RPMI7951 (cell line): ENCODE measurements at regions not wholly inside any gene's neighbourhood (a gene's known extent, or its start where the extent isn't known, plus 50 kb on each side); places are given as distances from the start of the nearest gene placed in this dataset.

Experiments
- DNase-seq: peaks from one replicate; pipeline ENCODE4 v3.0.0-alpha.2; 2012; ENCODE audit warnings: low read depth

DNA sequence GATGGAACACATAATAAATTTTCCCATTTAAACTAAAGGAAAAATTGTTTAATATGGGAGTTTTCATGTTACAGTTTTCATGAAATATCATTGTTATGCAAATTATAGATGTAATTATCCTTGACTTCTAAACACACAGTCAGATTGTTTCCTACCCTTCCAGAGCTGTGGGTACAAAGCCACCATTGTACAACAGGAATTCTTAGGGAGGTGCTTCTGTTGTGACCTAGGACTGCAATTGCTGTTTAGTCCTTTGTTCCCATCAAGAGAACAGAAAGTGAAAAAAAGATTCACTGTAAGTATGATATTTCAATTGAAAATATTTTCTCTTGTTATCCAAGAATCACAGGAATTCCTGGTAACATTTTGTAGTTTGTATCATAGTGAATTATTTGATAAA lies 455.3 kb upstream of the NAALADL2 start:
- no peak for DNase-seq

DNA sequence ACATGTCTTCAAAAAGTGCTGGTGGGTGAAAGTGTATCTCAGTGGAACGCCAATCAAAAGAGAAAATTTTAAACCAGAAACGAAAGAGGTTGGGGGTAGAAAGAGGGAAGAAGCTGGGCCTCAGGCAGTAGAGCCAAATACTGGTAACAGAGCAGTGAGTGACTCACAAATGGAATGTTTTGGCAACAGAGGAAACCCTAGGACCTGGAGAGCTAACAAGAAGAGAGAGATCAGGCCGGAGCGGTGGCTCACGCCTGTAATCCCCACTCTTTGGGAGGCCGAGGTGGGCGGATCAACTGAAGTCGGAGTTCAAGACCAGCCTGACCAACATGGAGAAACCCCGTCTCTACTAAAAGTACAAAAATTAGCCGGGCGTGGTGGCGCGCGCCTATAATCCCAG lies 450.8 kb upstream of the NAALADL2 start:
- no peak for DNase-seq

DNA sequence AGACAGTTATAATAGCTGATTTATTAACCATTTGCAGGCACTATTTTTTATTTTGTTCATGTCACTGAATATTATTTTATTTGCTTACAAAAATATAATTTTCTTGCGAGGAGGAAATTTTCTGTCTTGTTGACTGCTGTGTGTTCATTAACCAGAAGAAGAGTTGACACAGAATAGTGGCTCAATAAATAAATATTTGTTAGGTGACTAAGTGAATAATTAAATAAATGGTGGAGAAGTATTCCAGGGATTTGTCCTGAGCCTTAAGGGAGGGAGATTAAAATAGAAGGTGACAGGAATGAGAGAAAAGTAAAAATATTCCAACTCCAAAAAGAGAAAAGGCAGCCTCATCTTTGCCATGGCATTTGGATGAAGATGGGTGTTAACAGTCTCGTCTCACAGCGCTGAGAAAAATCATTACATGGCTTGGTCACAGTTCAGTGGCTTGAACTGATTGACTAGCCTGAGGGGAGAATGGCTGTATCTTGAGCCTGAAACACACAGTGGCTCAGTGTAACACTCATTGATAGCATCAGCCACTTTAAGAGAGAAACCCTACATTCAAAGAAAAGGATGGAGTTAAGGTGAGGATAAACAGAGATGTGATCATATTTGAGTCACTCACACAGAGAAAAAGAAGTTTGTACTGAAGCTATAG lies 449.9 kb upstream of the NAALADL2 start:
- DNase-seq, result no peak

DNA sequence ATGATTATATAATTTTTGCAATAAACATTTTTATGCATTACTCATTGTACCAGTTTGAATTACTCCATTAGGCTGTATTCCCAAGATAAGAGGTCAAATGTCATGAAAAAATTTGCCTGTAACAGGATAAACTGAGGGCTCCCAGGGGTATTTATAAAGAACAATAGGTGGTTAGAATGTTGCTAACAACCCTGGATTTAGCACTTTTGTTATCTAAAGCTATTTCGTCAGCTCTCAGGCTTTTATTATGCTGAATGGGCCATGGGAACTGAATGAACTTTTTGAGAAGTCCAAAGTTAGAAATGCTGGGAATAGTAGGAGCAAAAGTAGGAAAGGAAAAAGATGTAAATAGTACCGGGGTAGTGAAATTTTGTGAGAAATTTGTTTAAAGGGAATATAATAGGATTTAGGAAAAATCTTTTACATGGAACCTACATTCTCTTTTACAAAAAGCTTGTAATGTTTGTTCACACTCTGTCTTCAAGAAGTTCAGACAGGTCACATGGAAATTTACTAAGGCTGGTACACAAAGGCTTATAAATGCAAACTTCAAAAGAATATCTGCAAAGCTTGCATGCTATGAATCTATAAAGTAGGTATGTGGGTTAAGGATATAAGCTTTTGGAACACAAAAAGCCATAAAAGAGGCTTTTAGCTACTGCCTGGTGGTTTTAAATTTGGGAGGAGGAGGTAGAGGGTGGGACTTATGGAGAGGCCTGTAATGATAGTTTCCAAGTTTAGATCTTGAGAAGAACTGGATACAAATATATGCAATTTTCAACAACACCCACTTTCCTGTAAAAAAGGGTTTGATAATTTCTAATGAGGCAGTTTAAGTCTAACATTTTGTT lies 445.8 kb upstream of the NAALADL2 start:
- no peak for DNase-seq

DNA sequence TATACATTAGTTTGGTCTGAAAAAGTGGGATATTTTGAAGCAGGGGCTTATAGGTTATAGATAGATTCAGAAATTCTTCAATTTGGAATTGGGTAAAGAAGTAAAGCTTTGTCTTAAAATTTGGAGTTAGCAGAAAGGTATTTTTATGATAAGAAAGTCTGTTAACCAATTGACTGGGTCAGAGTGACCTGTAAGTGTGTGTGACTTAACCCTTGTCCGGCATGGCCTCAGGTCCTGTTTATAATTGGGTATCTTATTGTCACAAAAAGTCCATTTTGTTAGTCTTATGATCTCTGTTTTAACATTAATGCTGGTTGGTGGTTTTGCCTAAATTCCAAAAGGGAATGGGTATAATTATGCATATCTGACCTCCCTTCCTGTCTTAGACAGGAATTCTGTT lies 444.2 kb upstream of the NAALADL2 start:
- DNase-seq, result no peak

DNA sequence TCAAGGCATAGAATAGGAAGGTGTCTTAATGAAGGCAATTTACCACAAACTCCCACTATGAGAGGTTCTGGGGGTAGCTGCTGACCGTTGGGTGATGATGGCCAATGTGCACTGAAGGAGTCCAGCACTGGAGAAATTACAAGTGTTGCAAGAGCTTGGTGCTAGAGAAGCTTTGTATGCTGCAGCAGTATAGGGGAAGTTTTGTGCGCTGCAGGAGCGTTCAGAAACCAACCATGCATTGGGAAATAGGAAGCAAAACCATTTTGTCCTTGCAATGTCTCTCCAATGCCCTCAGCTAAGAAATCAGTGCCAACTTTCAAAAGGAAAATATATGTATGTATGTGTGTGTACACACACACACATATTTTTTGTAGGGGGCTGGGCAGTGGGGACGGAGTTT lies 441.6 kb upstream of the NAALADL2 start:
- no peak for DNase-seq

DNA sequence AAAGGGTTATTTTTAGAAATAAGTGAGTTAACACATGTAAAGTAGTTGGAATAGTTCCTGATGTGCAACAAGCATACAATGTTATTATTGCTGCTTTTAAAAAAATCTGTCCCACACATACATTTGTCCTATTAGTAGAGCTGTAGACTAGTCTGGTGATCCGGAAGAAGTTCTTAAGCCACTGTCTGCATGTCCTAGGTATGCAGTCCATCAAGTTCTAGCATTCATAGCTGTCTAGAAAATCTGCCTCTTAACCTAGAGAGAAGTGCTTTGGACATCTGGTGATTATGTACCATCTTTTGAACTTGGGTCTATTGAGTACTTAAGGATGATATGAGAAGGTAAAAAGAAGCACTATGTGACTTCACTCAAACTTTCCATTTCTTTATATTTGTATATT lies 439.9 kb upstream of the NAALADL2 start:
- DNase-seq, result no peak

DNA sequence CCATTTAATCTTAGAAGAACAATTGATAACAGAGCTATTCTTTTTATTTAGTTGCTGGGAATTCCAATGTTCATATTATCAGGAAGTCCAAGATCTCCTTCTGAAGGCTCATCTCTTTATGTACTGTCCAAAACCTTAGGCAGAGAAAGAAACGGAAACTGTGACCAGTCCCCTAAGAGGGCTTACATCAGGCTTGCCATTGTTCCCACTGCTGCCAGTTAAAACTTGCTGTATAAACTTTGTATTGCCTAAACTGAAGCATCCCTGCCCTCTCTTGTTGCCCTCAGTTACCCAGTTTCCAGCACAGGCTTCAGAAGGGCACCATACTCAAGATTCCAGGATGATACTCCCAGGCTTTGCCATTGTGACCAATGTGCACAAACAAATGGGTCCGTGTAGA lies 435.2 kb upstream of the NAALADL2 start:
- peak; percentile 15 for DNase-seq

DNA sequence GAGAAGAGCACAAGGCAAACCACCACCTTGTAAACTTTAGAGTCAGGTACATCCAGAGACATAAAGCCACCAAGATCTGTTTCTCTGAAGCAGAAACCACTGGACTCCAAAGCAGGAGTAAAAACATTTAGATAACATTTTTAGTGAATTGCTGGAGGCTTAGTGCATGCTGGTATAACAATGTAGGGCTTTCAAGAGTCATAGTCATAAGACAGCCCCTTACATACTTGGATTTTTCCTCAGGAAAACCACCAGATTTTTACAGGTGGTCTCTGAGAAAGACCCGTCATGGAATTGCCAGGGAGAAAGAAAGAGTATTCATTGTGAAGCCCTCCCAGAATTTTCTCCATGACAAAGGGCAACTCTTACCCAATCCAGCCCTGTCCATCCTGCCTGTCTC lies 434.5 kb upstream of the NAALADL2 start:
- no peak for DNase-seq

DNA sequence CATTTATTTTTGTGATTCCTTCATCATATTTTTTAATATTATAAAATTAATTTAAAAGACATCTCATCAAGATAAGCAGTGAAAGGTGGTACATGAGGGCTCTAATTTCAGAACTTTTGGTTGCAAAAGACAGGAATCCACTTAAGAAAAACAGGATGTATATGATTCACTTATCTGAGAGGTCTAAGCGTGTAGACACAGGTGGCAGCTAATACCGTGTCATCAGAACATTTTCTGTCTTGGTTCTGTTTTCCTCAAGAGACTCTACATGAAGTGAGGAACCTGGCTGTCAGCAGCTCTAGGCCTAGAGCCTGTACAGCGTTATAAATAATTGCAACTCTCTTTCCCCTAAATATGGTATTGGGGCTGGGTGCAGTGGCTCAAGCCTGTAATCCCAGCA lies 433.7 kb upstream of the NAALADL2 start:
- no peak for DNase-seq

DNA sequence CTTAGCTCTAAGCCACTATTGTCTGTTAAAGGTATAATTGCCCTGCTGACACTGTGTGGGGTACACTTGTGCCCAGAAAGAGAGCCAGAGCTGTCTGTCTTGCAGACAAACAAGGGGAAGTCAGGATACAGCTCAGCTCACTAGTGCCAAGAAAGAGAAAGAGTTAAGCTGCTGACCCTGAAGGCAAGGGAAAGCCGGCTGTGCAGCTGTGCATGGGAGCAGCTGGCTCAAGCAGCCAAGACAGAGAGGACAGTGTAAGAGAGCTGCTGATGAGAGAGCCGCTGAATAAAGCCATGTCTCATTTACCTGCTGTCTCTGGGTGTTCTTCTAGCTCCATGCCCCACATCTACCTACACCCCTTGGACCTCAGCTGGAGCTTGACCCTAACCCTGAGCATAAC lies 428.1 kb upstream of the NAALADL2 start:
- no peak for DNase-seq

DNA sequence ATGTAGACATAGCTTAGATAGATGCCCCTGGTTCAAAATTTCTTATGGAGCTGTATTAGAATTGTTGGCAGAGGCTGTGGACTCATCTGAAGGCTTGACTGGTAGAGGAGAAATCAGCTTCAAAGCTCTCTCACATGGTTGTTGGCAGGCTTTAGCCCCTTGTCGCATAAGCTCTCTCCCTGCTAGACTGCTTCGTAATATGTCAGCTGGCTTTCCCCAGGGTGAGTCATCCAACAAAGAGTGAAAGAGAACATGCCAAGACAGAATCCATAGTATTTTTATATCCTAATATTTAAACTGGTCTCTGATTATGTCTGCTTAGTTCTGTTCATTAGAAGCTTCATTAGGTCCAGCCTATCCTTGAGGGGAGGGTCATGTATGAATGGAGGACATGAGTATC lies 427.4 kb upstream of the NAALADL2 start:
- peak; percentile 23 for DNase-seq

DNA sequence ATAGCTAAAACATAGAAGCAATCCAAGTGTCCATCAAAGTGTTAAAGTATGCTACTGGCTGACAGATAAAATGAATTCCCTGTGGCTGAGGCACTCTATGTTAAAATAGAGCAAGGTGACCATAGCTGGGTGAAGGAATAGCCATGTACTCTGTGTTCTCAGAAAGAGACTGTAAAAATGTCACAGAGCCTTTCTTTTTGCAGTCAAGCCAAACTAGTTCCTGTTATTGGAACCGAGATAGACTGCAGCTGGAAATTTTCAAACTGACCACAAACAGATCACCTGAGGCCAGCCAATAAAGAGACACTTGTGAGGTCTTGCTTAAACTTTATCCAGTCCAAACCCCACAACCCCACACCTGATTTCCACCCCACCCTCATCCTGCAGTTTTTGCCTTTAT lies 422.8 kb upstream of the NAALADL2 start:
- DNase-seq, result no peak

DNA sequence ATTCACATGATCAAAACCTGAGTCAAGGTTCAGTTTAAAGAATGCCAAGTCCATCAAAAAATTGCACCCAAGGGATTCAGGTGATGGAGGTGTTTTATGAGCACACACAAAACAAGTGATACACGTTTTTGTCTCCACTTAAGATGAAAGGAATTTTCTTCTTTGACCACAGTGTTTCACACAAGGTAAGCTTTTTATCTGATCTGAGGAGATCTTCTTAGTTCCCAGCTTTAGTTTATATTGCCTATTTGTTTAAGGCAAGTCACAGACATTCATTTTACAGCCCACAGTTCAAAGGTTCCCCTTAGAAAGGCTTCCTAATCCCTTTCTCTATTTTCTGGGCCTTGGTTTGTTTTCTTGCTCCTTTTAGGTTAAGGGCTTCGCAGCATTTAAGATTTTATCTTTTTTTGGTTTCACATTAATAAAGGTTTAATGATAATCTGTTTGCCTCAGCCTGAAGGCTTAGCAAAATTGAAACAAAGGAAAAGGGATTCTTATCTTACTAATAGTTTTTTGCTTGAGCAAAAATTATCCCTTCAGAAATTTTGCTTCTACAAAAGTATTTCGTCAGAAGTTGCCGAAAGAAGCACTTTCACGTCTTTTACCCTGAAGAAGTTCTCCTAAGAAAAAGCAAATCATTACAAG lies 420.5 kb upstream of the NAALADL2 start:
- no peak for DNase-seq

DNA sequence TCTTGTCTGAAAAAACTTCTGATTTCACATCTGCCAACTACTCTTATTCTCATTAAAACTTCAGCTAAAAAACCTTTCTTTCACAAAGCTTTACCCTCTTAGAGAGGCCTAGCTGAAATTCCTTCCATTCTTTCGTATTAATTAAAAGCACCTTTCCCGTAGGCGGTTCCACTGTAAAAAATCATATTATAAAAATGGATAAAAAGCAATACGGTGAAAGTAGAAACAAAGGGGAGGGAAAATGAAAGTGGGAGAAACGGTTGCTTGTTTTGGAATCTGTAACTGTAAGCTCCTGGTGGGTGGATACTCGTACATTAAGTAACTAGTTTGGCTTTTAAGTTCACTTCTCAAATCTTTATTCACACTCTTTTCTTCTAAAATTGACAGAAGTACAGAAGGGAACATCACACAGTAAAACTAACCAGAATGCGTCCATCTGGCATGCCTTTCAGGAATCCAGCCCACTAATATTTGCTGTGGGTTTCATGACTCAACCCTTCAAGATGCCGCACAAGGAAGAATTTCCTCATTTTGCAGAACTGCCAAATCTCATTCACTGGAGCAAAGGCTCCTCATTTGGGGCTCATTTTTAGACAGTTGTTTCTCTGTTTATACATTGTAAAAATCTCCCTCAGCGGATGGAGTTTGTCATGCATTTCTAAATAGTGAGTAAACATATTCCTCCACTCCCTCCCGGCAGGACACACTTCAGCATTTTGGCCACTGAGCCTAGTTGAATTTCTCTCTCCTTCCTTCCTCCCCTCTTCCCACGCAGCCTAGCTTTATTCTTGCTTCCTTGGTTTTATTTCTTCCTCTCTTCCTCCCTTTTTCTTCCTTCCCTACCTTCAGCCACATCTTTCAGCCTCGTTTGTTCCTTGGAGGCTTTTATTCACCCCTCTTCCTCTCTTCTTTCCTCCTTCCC lies 419.5 kb upstream of the NAALADL2 start:
- DNase-seq, result peak; percentile 93

DNA sequence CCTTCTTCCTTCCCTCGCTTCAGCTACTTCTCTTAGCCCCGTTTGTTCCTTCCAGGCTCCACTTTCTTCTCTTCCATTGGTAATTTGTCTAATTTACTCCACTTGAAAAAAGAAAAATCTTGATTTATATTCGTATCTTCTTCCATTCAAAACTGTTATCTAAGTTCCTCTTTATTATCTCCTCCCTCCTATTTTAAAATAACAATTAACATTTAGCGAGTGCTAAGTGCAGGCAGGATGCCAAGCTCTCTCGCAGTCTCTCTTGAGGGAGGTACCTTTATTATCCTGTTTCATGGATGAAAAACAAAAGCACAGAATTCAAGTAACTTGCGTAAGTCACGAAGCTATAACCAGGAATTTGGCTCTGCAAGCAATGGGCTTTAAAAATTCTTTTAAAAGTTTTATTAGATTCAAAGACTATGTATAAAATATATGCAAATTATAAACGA lies 418.9 kb upstream of the NAALADL2 start:
- no peak for DNase-seq

DNA sequence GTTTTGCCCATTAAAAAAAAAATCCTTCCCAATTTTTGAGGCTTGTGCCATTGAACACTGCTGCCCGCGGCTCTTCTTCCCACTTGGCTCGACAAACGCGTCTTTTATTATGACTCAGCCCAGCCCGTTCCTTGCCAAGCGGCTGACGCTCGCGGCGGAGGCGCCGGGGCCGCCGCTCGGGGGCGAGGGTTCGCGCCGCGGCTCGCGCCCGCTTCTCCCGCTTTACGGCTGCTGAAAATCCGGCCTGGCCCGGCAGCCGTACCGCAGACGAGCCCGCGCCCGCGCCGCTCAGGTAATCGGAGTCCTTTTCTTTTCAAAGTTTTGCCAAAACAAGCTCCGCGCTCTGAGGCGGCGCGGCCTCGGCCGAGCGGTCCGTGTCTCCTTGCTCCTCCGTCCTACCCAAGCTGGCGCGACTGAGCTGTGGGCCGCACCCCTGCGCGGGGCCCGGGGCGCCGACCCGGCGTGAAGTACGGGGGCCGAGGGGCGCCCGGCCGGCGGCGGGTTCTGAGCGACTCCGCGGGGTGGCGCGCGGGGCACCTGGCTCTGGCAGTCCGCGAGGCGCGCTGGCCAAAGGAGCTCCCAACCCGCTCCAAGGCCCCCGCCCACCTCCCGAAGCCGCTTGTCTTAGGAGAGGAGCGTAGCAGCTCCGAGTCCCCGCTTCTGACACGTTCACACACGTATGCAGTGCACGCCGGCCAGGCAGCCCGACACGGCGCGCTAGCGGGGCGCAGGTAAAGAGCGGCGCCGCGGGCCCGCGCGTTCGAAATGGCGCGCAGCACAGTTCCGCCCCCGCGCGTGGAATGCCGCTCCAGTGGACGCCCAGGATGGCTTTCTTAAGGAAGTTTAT lies 418.2 kb upstream of the NAALADL2 start:
- peak; percentile 86 for DNase-seq

DNA sequence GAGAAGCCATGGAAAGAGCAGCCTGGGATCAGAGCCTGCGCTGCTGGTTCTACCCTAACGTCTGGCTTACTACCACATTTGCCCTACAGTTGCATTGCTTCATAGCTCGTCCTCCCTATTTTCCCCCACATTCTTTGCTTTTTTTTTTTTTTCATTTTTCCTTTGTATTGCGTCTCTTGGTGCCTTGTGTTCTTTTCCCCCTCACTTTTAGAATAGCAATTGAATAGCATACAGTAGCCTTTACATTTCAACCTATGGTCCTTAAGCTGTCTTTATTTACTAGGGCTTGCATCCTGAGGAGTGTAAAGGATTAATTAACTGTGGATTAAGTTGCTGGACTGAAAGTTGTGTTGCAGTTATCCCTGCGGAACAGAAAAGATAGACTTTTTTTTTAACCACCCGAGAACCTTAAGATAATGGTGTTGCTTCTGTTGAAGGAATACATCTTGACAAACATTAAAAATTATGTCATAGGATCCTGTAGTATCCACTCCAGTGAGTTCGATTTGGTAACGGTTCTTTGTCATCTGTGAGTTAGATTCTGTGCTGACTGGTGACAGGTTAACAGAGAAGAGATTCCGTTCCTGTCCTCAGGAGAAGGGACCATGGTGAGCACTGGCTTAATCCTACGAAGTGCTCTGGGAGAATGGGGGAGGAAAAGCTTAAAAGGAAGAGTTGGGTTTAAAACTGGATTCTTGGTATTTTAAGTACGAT lies 417.4 kb upstream of the NAALADL2 start:
- DNase-seq, result no peak

DNA sequence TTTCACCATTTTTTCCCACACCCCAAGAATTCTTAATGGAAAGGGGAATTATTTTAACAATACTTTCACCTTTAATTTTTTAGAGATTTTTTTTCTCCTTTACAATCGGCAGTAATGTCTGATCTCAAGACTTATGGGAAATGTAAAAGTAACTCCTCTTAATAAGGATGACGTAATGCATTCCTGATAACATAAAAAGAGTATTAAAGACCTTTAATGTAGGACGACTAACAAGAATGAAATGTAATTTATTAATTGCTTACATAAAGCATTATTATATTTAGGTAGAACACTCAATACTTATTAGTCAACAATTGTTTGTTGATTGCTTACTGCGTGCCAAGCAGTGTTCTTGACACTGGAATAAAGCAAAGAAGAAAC lies 416.8 kb upstream of the NAALADL2 start:
- DNase-seq, result no peak

DNA sequence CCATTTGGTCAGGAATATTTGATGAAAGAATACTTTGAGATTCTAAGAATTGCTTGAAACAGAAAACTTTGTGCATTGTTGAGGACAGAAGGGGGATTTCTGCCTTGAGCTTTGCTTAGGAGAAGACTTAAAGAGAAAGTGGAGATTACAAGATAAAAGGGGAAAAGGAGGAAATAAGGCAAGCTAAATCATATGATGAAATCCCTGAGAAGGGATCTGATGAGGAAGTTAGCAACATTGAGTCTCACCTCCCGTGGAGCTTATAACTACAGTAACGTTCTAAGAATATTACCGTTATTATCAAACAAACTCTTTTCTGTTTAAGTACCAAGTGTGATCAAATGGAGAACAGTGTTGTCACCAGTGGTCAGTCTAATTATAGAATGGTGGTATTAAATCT lies 414.7 kb upstream of the NAALADL2 start:
- DNase-seq, result no peak
